ENCODE measurements at regions not wholly inside any gene's neighbourhood (a gene's known extent, or its start where the extent isn't known, plus 50 kb on each side); places are given as distances from the start of the nearest gene placed in this dataset.

GRCh38 chr7:13226385-13226784 is 539.0 kb downstream of the ARL4A start:
- TF ChIP-seq CTCF (IDR thresholded peaks at IDR 0.05) (no peak), ZFX (IDR thresholded peaks at IDR 0.05; ENCODE audit: borderline replicate concordance) (no peak)

All from 22Rv1 (cell line).